LoVo (cell line): ENCODE measurements at regions not wholly inside any gene's neighbourhood (a gene's known extent, or its start where the extent isn't known, plus 50 kb on each side); places are given as distances from the start of the nearest gene placed in this dataset.

Experiments used
- DNase-seq: peaks from one replicate; pipeline ENCODE4 v3.0.0-alpha.2; 2016; ENCODE audit warnings: low spot score

GRCh38 chr11:45518141-45518832 is 147.1 kb downstream of the CHST1 start:
- DNase-seq = no peak

DNA sequence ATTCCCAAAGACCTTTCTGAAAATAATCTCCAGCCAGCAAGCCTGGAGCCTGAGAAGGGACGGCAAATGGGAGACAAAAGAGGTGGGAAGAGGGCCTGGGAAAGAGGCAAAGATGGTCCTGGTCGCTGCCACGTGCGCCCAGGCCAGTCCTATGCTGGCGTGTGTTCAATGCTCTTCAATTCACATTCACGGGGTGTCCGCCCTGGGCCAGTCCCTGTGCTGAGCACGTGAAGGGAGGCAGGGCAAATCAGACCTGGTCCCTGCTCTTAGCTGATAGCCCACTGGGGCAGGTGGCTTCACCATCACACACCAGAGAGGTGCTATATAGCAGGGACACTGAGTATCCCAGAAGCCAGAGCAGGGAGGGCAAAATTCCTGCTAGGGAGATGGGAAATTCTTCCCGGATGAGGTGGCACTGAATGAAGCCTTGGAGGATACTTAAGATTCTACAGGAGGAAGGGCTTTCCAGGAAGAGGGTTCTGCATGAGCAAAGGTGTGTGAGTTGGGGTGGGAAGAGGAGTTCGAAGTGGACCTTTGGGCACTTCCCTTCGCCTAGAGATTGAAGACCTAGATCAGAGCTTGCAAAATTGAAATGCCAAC is 148.2 kb downstream of the CHST1 start:
- no peak for DNase-seq

- no peak for DNase-seq
Observed at GRCh38 chr11:45513821-45514340, 151.5 kb downstream of the CHST1 start.

GRCh38 chr11:45512471-45513148 is 152.8 kb downstream of the CHST1 start:
- no peak for DNase-seq

- no peak for DNase-seq
Observed at GRCh38 chr11:45511566-45511965, 153.9 kb downstream of the CHST1 start.

DNA sequence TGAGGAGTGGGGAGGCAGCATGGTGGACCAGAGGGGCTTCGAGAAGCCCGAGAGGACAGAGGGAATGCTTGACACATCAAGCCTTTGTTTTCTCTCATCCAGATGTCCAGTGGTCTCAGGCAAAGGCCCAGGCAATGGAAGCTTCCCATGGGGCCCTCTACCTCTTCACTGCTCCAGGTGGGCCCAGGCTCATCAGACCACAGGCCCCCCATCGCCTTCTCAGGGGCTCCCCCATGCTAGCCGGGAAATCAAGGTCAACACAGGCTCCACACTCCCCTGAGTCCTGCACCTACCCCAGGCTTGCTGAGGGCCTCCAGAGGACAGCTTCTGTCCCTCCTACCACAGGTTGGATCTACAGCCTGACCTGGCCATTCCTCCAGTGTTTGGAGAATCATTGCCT is 157.5 kb downstream of the CHST1 start:
- no peak for DNase-seq

DNA sequence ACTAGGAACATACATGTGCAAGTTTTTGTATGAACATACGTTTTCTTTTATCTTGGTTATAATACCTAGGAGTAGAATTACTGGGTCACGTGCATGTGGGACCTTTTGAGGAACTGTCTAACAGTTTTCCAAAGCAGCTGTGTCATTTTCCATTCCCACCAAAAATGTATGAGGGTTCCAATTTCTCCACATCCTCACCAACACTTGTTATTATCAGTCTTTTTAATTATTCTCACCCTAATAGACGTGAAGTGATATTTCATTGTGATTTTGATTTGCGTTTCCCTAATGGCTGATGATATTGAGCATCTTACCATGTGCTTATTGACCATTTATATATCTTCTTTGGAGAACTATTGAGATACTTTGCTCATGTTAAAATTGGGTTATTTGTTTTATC is 162.1 kb downstream of the CHST1 start:
- no peak for DNase-seq

DNA sequence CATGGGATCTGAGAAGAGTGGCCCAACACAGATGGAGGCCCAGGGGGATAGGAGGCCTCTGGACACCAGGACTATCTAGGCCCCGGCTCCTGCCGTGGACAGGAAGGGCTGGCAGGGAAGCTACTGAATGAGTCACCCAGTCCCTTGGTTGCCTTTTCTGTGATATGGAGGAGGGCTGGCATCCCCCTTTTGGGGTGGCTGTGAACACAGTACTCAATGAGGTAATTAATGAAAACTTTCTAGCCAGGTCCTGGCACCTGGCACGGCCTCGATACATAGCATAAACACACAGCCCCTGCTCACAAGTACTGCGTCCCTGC is 163.2 kb downstream of the CHST1 start:
- DNase-seq = no peak

DNA sequence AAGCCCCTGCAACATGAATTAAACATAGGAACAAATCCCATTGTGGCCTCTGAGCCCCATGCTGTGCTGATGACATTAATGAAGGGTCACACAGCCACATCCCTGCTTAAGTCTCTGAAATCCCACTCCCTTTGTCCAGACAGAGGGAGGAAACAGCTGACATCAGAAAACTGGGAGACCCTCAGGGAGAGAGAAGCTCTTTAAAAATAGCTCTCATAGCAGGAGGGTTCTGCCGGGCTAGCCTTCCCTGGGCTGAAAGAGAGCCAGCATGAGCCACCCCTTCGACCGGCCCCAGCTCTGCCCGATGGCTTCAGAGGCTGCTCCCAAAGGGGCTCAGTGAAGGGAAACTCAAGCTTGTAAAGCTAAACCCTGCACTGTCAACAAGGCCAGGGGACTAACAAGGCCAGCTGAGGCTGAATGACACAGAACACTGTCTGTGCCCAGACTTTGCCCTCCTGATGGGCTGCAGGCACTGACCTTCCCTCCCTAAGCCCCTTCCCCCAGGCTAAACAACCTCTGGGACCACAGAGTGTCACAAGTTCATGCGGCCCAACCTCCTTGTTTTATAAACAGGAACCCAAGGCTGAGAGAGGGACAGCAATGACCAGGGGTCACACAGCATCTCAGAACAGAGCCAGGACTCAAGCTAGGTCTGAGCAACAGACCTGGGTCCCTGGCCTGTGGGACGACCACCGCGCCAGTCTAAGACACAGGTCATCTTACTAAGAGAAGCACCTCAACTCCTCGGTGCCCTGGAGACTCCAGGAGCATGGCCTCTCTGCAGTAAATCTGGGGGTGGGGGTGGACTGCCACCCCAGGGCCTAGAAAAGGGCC is 163.8 kb downstream of the CHST1 start:
- no peak for DNase-seq

GRCh38 chr11:45500451-45500850 is 165.0 kb downstream of the CHST1 start:
- DNase-seq = no peak

DNA sequence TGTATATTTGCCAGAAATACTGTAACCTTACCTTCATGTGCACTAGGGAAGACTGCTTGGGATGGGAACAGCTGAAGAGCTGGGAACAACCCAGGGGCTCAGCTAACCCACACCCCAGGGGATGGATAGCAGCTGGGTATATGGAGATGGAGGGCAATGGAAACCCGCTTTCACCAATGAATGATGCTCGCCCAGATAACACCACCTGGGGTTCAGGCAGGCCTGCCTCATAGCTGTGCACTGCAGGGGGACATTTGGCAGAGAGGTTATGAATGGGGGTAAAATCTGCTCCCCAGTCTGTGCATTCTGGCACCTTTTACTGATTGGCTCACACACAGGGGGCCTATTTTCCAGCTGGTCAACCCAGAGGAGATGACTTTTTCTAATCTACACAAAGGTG is 170.7 kb downstream of the CHST1 start:
- no peak for DNase-seq

- no peak for DNase-seq
Observed at GRCh38 chr11:45489281-45489905, 176.0 kb downstream of the CHST1 start.

GRCh38 chr11:45486461-45486860 is 179.0 kb downstream of the CHST1 start:
- no peak for DNase-seq

- no peak for DNase-seq
Observed at GRCh38 chr11:45485070-45485707, 180.2 kb downstream of the CHST1 start.

DNA sequence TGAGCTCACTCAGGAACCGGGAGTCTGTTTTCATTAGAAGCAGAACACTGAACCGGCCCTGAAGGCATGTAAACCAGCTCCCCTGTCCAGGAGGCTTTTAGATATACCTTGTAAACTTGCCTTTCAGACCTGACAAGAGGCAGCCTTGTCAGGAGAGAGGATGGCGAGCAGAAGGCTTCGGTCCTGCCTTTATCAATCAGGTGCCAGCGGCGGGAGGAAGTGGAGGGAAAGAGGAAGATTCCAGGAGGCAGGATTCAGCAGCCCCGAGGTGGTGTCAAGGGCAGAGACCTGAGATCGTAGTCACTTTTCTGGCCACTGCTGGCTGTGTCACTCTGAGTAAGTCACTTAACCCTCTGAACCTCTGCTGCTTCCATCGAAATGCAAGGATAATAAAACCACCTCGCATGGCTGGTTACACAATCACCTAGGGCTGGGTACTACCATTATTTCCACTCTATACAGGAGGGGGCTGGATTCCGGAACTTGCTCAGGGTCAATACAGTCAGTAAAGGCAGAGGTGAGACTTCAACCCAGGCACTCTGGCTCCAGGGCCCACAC is 181.0 kb downstream of the CHST1 start:
- no peak for DNase-seq

- no peak for DNase-seq
Observed at GRCh38 chr11:45483416-45483815, 182.0 kb downstream of the CHST1 start.

DNA sequence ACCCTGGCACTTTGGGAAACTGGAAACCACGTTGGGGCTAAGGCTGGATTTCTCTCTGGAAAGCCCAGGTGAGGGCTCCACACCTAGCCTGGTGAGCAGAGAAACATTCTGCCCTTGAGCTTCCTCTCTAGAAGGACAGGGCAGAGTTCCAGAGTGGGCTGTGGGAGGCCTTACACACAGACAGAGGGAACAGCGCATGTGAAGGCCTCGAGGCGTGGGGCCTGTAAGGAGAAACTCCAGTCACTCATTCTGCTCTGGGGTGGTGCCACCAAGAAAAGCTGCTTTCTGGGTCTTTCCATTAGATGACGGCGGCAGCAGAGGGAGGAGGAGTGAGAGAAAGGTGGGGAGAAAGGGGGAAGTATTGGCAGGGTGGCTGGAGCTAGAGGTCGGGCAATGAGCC is 183.1 kb downstream of the CHST1 start:
- DNase-seq = no peak

- DNase-seq = no peak
Observed at GRCh38 chr11:45481026-45481425, 184.4 kb downstream of the CHST1 start.

DNA sequence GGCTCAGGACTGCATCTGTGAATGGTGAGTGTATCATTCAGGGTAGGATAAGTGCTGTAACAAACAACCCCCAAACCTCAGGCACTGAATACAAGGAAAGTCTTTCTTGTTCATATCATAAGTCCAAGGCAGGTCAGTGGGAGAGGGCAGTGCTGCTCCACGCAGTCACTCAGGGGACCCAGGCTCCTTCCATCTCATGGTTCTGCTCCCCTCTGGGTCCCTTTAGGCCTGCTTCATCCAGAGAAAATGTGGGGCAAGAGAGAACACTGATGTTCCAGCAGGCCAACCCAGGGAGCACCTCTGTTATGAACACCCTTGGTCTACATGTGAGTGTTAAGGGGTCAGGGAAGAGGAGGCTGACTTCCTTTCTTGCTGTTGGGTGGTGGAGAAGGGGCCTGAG is 187.8 kb downstream of the CHST1 start:
- DNase-seq = no peak

- no peak for DNase-seq
Observed at GRCh38 chr11:45476126-45476525, 189.3 kb downstream of the CHST1 start.

DNA sequence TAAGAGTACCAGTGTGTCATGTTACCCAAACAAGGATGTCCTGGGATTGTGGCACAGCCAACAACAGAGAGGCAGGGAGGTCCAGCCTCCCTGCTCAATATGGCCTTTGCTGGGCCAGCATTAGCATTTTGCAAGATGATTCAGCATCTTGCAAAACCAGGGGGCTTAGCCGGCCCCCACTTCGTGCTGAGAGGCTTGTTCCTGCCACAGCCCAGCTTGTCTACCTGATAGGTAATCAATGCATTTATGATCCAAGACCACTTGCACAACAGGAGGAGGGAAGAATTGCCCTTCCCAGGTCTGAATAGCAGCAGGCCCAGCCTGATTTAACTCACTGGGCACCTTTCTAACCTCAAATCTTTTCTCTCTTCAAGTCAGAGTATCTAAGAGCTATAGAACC is 189.0 kb upstream of the SYT13 start:
- DNase-seq = no peak
